NCI-H1105 treated with DMSO at 0.1 percent for 48 hours (cell line): ENCODE measurements at regions not wholly inside any gene's neighbourhood (a gene's known extent, or its start where the extent isn't known, plus 50 kb on each side); places are given as distances from the start of the nearest gene placed in this dataset.
"Not testable (repeated sequence)": the region's sequence is repeated elsewhere in the genome, so short reads cannot be mapped to it uniquely, and the experiment has no call there.

ENCODE experiments used
- DNase-seq: peaks from one replicate; lab custom pipeline; 2025; lab: John Stamatoyannopoulos, UW

GRCh38 chr3:194019398-194020165 is 116.4 kb upstream of the HES1 start:
- DNase-seq = peak; percentile 21

GRCh38 chr3:194022052-194022451 is 113.9 kb upstream of the HES1 start:
- no peak for DNase-seq

- DNase-seq = no peak
Measured at GRCh38 chr3:194022816-194023215, 113.1 kb upstream of the HES1 start.

- peak; percentile 78 for DNase-seq
Measured at GRCh38 chr3:194023501-194024280, 112.3 kb upstream of the HES1 start.

GRCh38 chr3:194025119-194025518 is 110.8 kb upstream of the HES1 start:
- no peak for DNase-seq

- no peak for DNase-seq
Measured at GRCh38 chr3:194025951-194026350, 110.0 kb upstream of the HES1 start.

GRCh38 chr3:194028434-194029004 is 107.4 kb upstream of the HES1 start:
- DNase-seq = no peak

GRCh38 chr3:194029846-194030245 is 106.1 kb upstream of the HES1 start:
- DNase-seq = no peak

GRCh38 chr3:194030372-194030771 is 105.6 kb upstream of the HES1 start:
- DNase-seq = peak; percentile 86

GRCh38 chr3:194031349-194031748 is 104.6 kb upstream of the HES1 start:
- no peak for DNase-seq

GRCh38 chr3:194031867-194032635 is 103.9 kb upstream of the HES1 start:
- no peak for DNase-seq

GRCh38 chr3:194032828-194033435 is 103.0 kb upstream of the HES1 start:
- DNase-seq = no peak

- DNase-seq = no peak
Measured at GRCh38 chr3:194034346-194035336, 101.3 kb upstream of the HES1 start.

- no peak for DNase-seq
Measured at GRCh38 chr3:194035406-194036138, 100.4 kb upstream of the HES1 start.

- DNase-seq = no peak
Measured at GRCh38 chr3:194036842-194037241, 99.1 kb upstream of the HES1 start.

GRCh38 chr3:194038346-194038745 is 97.6 kb upstream of the HES1 start:
- not testable (repeated sequence) for DNase-seq

GRCh38 chr3:194038960-194039359 is 97.0 kb upstream of the HES1 start:
- no peak for DNase-seq

- DNase-seq = no peak
Measured at GRCh38 chr3:194040516-194041273, 95.3 kb upstream of the HES1 start.

- no peak for DNase-seq
Measured at GRCh38 chr3:194042927-194043326, 93.0 kb upstream of the HES1 start.
